Hepatocyte (in vitro differentiated cells): ENCODE measurements at regions not wholly inside any gene's neighbourhood (a gene's known extent, or its start where the extent isn't known, plus 50 kb on each side); places are given as distances from the start of the nearest gene placed in this dataset.

Experiments
- CTCF ChIP-seq: fragments of 200-600 bp; sonication (generic); IDR thresholded peaks from 2 replicates; pipeline ENCODE4 v1.5.1; 2016; ENCODE audit warnings: antibody characterized with exemption, mild to moderate bottlenecking; ENCODE audit not compliant: poor library complexity
- EZH2phosphoT487 ChIP-seq: fragments of 200-600 bp; sonication (generic); IDR thresholded peaks from one replicate; pipeline ENCODE4 v1.6.1; 2018; ENCODE audit warnings: antibody characterized with exemption, mild to moderate bottlenecking, low read depth, moderate library complexity; ENCODE audit not compliant: unreplicated experiment, severe bottlenecking

- TF ChIP-seq CTCF (no peak), EZH2phosphoT487 (no peak)
These were observed 52.5 kb upstream of the CTNNA1 start for GRCh38 chr5:138700581-138701362.
